HG03280 (cell line): ENCODE measurements at regions not wholly inside any gene's neighbourhood (a gene's known extent, or its start where the extent isn't known, plus 50 kb on each side); places are given as distances from the start of the nearest gene placed in this dataset.

ENCODE experiments used
- ATAC-seq: cut with Tn5 transposase; IDR thresholded peaks from one replicate; pipeline ENCODE4 v1.9.1; 2021; ENCODE audit warnings: mild to moderate bottlenecking, moderate library complexity; ENCODE audit not compliant: unreplicated experiment

DNA sequence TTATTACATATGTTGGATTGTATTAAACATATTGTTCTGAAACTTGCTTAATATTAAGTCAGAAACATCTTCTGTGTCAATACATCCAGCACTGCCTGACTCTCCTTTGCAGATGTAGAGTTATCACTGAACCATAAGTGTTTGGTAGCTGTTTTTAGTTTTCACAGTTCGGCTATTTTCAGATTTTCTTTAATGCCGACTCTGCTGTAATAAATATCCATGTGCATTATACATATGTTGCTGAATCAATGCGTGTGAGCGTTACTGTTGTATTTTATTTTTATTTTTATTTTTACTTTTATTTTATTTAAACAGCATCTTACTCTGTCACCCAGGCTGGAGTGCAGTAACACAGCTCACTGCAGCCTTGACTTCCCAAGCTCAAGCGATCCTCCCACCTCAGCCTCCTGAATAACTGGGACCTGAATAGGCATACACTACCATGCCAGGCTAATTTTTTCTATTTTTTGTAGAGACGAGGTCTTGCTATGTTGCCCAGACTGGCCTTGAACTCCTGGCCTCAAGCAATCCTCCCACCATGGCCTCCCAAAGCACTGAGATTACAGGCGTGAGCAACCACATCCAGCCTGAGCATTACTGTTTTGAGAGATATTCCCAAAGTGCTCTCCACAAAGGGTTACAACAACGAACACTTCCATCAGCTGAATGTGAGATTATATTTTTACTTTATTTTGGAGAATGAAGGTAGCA is 50.7 kb upstream of the NOCT start:
- no peak for ATAC-seq

DNA sequence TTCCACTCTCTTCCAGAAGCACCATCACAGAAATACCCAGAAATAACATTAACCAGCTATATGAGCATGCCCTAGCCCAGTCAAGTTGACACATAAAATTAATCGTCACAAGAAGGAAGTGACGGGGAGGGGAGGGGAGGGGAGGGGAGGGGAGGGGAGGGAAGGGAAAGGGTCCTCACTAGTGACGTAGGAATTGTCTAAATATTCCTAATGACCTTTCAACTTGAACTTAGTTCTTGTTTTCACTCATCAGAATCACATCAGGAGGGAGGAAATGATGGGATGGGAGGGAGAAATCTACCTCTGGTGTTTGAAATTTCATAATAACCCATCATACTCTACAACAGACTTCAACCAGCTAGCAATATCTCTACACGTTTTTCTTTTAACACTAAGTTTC is 52.2 kb upstream of the NOCT start:
- ATAC-seq = no peak

DNA sequence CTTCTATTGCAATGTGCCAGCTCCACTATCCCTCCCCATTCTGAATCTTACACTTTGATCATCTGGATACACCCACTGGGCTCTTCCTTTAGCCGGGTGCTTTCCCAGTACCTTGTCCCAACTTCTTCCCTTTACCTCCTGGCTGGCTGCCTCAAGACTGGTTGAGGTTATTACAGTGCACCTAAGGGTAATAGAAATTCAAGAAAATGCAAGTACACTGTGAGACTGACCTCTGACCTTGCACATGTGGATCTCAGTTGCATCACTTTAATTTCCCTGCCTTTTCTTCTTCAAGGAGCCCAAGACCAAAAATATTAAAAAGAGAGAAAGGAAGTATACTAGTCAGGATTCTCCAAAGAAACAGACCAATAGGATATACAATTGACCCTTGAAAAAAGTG is 53.9 kb upstream of the NOCT start:
- ATAC-seq = no peak

DNA sequence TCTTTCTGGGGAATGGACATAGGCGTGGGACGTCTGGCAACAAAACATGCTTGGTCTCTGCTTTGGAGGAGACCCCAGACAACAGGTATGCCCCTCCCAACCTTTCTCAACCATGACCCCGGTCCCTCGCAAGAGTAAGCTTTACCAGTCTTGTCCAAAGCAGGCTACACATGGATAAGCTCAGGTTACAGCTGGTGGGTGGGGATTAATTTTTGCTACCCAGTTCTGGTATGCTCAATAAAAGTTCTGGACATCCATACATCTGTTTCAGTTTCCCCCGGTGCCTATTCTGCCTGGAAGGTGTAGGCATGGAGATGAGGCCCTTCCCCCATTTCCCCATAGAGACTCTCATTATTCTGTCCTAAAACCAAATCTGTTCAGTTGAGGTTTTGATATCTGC is 54.5 kb upstream of the NOCT start:
- no peak for ATAC-seq

DNA sequence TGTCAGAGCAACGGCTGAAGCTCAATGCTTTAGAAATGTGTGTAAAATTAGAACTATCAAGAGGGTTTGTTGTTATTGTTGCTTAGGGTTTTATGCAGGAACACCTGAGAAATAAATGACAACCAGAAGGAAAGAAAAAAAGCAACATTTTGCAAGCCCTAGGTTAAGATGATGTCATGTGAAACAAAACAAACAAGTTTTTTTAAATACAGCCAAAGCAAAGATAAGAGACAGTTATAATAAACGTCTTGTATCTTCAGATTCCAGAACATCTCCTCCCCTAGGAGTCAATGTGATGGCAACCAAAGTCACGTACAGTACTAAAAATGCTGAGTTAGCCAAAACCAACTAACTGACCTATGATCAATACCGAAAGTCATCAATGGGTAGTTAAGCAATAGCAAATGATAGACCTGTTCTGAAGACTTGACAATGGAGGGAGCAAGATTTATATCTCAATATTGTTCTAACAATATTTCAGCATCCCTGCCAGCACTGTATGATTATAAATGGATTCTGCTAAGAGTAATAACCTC is 55.3 kb upstream of the NOCT start:
- no peak for ATAC-seq

DNA sequence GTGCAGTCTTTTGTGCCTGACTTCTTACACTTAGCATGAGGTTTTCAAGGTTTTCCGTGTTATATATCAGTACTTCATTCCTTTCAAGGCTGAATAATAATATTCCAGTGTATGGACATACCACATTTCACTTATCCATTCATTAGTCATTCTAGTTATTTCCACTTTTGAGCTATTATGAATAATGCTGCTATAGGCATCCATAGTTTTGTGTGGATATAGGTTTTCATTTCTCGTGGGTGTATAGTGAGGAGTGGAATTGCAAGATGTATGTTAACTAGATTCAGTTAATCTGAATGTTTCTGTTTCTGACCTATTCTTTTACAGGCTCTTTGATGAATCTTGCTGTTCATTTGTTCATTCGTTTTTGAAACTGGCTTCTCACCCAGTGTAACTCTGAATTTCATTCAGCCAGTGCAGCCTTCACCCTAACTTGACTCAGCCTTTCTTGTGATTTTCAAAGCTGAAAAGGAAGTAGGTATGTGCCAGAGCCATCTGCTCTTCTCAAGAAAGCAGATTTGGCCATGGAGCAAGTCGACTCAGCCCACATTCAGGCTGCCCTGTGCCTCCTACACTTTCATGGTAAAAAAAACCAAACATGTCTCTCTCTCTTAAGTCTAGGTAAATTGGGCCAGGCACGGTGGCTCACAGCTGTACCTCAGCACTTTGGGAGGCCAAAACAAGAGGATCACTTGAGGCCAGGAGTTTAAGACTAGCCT is 56.3 kb upstream of the NOCT start:
- no peak for ATAC-seq

DNA sequence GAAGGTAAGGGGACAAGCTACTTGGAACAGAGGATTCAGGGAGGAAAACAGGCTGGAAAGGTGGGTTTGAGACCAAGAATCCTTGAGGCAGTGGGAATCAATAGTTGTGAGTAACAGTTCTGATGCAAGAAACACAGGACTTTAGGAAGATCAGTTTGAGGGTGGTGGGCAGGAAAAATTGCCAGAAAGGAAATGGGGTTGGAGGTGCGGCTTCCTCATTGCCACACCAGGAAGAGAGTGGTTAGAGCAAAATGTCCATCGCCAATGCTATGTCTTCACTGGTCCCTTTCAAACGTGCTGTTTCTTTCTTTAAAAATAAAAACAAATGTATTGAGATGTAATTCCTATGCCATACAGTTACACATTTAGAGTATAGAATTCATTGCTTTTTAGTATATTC is 57.1 kb upstream of the NOCT start:
- ATAC-seq = no peak

DNA sequence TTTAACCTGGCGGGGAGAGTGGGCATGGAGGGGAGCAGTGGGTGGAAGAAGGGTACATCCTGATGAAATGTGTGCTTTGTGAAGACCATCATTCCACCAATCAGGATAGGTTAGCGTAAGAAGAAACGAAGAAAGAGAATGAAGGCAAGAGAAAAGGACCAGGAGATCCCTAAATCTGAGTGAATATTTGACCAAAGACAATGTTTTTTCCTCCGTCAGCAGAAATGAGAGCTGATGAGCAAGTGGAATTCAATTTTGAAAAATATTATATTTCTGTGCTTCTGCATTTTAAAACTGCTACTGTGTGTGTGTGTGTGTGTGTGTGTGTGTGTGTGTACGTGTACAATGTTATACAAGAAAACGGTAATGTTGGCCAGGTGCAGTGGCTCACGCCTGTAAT is 58.3 kb upstream of the NOCT start:
- ATAC-seq = no peak

DNA sequence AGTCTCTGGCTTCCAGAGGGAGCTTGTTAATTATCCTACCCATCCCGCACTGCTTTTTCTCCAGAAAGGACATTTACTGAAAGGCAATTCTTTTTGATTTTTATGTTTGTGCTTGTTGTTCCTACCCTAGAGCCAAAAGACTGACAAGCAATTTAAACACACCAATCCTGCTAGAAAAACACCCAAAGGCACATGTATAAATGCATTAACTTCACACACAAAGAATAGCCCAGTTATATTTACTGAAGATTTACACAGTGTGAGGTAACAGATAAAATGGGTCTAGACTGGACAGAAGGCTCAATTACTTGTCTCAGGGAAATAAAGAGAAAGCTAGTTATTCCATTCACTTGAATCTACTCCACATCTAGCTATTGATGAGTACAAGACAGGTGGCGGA is 61.2 kb upstream of the NOCT start:
- ATAC-seq = no peak

DNA sequence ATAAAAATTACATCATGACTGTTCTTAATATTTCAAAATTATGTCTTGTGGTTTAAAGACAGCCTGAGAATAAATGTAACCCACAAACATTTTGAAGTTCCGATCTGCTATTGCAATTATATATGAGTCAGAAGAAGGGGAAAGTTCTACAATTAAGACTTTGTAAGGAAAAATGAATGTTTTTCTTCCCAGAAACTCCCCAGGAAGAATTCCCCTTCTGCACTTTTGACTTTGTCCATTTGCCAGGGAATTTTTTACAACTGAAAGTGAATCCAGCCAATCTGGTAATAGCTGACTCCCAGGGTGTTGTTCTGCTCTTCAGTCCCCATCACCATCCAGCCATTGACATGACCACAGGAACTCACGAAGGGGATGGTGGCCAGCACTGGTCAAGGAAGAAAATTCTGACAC is 61.6 kb upstream of the NOCT start:
- no peak for ATAC-seq

DNA sequence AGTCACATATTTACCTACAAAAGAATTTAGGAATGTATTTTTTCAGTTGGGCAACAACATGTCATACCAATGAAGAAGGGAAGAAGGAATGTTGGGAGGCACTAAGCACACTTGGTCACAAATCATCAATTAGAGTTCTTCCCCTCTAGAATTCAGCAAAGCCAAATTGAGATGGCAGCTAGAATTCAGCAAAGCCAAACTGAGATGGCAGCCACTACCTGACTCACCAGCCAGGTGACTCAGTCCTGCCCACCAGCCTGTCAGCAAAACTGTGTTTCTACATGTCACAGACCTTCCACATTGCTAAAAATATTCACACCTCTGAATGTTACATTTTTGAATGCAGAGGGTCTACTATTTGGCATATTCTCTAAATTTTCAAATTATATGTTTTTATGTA is 63.2 kb upstream of the NOCT start:
- ATAC-seq = no peak

DNA sequence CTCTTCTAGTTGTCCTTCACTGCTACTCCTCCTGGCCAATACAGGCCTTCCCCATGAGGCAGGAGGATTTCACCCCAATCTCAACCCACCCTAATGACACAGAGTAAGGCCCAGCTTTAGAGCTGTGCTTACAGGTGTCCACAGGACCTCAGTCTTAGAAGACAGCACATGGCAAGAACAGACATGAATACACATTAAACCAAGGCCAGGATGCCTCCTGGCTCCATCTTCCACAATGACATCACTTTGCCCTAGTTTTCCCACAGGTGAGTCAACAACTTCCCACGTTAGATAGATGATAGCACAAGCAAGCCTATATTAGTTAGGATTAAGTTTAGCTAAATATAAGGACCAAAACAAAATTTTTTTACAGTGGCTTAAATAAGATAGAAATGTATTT is 63.8 kb upstream of the NOCT start:
- ATAC-seq = no peak

DNA sequence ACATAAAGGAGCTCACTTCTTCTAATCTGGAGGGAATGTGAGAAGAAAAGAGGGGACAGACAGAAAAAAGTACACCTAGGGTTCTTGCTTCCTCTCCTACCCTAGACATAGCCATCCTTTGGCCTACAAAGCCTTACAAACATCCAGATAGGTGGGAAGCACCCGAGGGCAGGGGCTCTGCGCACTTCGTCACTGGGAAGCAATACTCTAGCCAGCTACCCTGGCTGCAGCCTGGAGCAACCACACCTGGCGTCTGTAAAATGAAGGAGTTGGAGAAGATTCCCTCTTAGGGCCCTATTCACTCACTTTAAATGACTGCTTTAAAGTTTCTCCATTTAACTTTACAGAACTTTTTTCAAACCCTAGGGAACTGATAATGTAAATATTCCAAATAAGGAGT is 65.7 kb upstream of the NOCT start:
- ATAC-seq = no peak

DNA sequence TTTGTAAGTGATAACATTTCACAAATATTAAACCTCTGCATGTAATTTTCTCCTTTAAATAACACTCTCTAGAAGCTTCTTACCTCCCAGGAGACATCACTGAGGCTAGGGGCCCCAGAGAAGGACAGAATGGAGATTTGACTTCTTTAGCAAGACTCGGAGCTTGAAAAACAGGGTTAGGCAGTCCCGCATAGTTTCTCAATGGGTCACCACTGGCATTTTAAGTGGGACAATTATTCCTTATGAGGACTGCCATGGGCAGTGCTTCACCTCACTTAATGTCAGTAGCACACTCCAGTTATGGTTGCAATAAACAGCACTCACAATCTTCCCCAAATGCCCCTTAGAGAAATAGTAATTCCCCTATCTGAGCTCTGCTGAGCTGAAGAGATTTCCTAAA is 66.7 kb upstream of the NOCT start:
- ATAC-seq = no peak

DNA sequence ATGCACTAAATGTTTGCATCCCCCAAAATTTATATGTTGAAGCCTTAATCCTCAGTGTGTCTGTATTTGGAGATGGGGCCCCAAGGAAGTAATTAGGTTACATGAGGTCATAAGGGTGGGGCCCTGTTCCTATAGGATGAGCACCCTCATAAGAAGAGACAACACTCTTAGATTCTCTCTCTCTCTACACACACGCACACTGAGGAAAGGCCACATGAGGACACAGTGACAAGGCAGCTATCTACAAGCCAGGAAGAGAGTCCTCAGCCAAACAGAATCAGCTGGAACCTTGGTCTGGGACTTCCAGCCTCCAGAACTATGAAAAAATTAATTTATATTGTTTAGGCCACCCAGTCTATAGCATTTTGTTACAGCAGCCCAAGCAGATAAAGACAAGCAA is 69.3 kb upstream of the NOCT start:
- ATAC-seq = no peak

DNA sequence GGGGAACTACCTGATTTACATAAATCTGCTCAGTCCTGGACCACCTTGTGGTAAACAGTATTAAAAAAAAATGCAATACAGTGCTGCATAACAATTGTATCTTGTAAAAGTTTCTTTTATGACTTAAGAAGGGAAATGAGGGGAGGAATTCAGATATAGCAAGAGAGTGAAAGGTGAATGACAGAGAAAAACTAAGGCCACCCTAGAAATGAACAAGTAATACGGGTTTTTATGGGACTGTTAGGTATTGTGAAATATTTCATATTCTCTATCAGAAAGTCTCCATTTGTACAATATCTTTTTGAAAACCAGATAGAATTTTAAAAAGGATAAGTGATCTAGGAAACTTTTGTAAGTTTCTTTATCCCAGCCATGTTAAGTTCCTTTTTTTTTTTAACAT is 69.7 kb upstream of the NOCT start:
- ATAC-seq = no peak

DNA sequence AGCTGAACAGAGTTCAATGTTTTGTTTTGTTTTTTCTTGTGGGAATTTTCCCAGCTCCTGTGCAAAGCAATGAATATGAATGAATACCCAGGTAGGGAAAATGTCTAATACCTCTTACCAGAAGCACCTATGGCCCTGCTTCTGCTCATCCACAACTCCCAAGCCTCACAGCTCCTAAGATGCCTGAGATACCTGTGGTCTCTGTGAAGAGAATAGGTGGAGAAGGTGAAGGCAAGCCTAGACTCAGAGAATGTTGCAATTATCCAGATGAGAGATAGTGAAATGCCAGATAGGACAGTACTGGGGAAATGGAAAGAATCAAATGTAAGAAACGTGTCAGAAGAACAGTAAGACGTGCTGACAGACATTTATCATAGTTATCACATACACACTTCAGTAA is 70.2 kb upstream of the NOCT start:
- ATAC-seq = no peak

DNA sequence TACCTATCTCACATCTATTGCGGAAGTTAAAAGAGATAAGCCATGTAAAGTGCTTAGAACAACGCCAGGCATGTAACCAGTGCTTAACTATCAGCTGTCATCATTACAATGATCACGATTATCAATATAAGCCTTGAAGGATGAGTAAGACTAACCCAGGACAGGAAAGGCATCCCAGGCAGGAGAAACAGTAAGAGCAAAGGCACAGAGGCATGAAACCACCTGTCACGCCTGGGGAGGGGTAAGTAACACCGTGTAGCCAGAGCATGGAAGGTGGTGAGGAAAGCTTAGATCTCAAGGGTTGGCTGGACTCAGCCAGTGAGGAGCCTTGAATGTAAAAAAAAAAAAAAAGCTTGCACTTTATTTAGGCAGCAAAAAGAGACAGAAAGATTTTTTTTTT is 71.7 kb upstream of the NOCT start:
- ATAC-seq = no peak

DNA sequence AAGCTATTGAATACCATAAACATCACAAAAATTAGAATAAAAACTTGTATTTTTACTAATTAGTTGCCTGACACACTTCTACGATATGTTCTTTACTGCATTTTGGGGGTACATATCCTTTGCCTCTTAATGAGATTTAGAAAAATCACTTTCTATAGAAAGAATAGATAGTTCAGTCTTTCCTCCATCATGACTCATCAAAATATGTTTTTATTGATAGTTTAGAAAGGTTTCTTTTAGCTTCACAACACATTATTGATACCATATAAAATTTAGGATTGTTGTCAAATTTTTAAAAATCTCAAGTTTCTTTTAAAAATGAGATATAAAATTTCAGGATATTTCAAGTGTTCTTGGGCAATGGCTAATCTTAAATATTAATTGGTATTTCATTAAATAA is 74.5 kb upstream of the NOCT start:
- no peak for ATAC-seq

DNA sequence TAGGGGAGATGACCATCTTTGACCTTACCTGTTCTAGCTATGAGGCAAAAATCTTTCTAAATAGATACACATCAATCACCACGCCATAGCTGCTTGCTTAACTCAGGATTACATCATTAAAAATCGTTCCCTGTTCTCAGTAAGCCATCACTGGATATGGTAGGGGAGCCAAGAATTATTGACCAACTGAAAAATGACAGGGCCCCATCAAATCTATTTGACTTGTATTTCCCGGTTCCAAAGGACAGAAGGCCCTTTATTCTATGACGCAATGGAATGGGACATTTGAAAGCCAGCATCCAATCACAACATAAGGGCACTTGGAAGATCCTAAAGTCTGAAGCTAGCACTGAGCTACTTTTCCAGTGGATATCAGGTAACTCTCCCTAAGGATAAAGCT is 75.6 kb upstream of the NOCT start:
- ATAC-seq = no peak

DNA sequence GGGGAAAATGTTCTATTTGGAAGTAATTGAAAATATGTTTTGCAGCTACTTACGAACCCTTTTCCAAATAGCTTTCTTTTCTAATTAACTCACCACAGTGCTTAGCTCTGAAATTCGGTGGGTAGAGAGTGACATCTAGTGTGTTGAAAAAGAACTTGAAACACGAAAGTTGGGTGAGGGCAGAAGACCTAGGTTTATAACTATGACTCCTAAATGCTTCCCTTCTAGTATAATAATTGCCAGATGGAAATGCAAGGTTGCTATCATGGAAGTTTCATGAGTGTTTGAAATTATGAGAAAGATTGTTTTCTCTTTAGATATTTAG is 77.3 kb upstream of the NOCT start:
- no peak for ATAC-seq

DNA sequence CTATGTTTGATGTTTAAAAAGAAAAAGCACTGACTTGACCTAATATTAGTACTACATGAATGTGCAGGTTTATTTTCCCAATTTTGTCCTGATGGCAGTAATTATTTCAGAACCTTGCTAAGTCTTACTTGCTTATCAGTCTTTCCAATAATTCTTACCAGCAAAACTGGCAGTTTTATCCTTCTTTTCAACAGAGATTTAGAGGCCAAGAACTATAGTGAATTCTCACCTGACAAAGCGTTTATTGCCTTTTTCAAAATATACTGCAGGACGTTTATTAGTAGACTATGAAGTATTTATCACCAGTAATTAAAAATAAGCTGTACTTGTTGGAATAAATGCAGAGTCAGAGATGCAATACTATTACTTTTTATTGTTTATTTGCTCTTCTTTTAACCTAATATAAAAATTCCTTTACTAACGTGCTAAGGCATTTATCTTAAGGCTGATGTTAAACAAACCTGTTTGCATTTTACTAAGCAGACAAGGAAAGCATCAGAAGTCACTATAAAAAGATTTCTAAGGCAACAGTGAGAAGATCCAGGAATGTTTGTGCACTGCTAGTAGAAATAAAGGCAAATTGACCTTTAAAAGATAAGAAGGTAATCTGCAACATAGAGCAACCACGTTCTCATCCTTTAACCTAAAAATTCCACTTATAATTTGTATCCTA is 80.3 kb upstream of the NOCT start:
- ATAC-seq = no peak
